ENCODE measurements at regions not wholly inside any gene's neighbourhood (a gene's known extent, or its start where the extent isn't known, plus 50 kb on each side); places are given as distances from the start of the nearest gene placed in this dataset.

DNA sequence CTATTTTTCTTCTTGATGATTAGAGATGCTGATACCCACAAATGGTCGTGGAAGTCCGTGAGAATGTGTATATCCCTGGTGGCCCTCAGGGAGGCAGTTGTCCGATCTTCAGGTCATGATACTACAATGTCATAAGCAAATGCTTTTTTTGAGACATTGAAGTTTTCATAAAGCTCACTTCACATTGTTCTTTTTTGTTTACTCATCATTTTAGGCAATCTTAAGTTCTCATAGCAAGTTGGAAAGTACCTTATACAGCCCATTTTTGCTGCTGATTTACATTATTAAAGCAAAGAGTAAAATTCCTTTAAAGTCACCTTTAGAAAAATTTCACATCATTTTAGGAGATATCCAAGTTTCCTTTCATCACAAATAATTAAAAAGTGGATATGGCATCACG, 90.0 kb upstream of the CCDC196 start:
- WGBS, 2 donors, result 93 to 97% methylated on average over 4 of the region's 4 CpGs

DNA sequence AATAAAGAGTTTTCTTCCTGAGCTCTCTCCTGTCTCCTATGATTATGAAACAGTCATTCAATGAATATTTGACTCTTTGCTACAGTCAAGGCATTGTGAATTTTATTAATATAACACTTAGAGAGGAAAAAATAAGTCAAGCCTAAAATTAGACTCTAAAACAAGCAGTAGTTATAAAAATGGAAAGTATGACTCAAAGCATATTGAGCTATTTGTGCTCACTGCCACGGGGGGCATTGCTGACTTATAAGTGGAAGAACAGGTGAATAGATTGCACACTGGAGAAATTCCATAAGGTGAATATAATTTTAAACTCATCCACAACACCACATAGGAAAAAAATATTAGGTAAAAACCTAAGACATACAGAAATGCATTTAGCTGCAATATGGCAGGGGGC, 87.7 kb upstream of the CCDC196 start:
- Histone ChIP-seq H3K4me1 (peaks cover 3% of the 10 kb centered on the region), H3K9me3 (no peaks in the 10 kb centered on the region), H3K36me3 (replicated peaks in 1 of 2; ENCODE audit: insufficient read depth in 1 of 2, low read depth in 2 of 2) (no peaks in the 10 kb centered on the region), H3K27ac (no peak overlapping the region), H3K4me3 (no peak overlapping the region), H3K27me3 (no peaks in the 10 kb centered on the region)
- intact Hi-C loops (cut with DNase I), result no loop called here
- TF ChIP-seq, protein P1, sequence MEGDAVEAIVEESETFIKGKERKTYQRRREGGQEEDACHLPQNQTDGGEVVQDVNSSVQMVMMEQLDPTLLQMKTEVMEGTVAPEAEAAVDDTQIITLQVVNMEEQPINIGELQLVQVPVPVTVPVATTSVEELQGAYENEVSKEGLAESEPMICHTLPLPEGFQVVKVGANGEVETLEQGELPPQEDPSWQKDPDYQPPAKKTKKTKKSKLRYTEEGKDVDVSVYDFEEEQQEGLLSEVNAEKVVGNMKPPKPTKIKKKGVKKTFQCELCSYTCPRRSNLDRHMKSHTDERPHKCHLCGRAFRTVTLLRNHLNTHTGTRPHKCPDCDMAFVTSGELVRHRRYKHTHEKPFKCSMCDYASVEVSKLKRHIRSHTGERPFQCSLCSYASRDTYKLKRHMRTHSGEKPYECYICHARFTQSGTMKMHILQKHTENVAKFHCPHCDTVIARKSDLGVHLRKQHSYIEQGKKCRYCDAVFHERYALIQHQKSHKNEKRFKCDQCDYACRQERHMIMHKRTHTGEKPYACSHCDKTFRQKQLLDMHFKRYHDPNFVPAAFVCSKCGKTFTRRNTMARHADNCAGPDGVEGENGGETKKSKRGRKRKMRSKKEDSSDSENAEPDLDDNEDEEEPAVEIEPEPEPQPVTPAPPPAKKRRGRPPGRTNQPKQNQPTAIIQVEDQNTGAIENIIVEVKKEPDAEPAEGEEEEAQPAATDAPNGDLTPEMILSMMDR (IDR thresholded peaks at IDR 0.05), result no peak
- no peak for TF ChIP-seq POLR2A (IDR thresholded peaks at IDR 0.05)
- ATAC-seq, result no peak
- no peak for DNase-seq
- 46 to 55% methylated on average over 1 of the region's 1 CpG for WGBS, 2 donors

More for the DNA sequence above, 90.0 kb upstream of the CCDC196 start:
- intact Hi-C loops (cut with DNase I), result no loop called here
- ATAC-seq (no peak), DNase-seq (no peak)
- H3K36me3 ChIP-seq (replicated peaks in 1 of 2; ENCODE audit: insufficient read depth in 1 of 2, low read depth in 2 of 2), result no peaks in the 10 kb centered on the region
- H3K27ac ChIP-seq, result no peak overlapping the region
- H3K4me1 ChIP-seq, result no peaks in the 10 kb centered on the region
- no peak overlapping the region for H3K4me3 ChIP-seq
- no peaks in the 10 kb centered on the region for H3K9me3 ChIP-seq
- H3K27me3 ChIP-seq, result no peaks in the 10 kb centered on the region
- no peak for TF ChIP-seq POLR2A (IDR thresholded peaks at IDR 0.05)
- TF ChIP-seq, protein P1 (IDR thresholded peaks at IDR 0.05), result no peak

DNA sequence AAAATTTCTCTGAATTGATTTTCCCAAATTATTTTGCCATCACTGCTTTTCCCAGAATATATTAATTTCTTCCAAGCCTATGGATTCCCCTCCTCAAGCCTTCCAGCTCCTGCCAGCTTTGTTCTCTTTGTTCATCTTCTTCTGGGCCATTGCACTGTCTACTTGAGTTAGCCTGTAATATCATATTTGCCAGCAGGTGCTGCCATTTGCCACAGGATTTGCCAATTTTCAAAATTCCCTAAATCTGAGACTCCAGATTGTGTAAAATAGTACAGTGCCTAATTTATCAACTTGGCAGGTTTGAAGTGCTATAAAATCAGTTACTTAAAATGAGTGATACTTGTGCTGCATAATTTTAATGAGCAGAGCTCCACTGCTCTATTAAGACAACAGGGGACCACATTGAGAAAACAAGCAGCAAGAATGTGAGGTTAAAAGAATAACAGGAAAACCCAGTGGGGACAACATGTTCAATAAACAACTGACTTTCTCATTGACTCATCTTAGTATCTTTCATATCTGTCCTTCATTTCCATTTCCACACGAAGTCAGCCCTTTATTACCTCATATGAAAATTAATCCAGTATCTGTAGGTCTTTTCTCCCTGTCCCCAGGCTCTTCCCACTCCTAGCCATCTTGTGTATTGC, 84.6 kb upstream of the CCDC196 start:
- Histone ChIP-seq H3K27me3 (no peaks in the 10 kb centered on the region), H3K36me3 (replicated peaks in 1 of 2; ENCODE audit: insufficient read depth in 1 of 2, low read depth in 2 of 2) (no peaks in the 10 kb centered on the region), H3K9me3 (no peaks in the 10 kb centered on the region), H3K4me3 (no peak overlapping the region), H3K4me1 (peaks cover 3% of the 10 kb centered on the region), H3K27ac (no peak overlapping the region)
- peak; percentile 16 to 35 (median 20) for DNase-seq
- intact Hi-C loops (cut with DNase I), result no loop called here
- WGBS, 2 donors, result 20 to 25% methylated on average over 1 of the region's 1 CpG
- peak; percentile 60 for ATAC-seq
- TF ChIP-seq, protein P1 (IDR thresholded peaks at IDR 0.05), result peak; percentile 25 to 81 (median 67)
- TF ChIP-seq POLR2A (IDR thresholded peaks at IDR 0.05), result no peak

GRCh38 chr14:66403183-66403582, 83.0 kb upstream of the CCDC196 start:
- Histone ChIP-seq H3K27ac (no peak overlapping the region), H3K4me1 (peaks cover 3% of the 10 kb centered on the region), H3K9me3 (no peaks in the 10 kb centered on the region), H3K36me3 (replicated peaks in 1 of 2; ENCODE audit: insufficient read depth in 1 of 2, low read depth in 2 of 2) (no peaks in the 10 kb centered on the region), H3K27me3 (no peaks in the 10 kb centered on the region), H3K4me3 (no peak overlapping the region)
- peak in 1 of 4 donors; percentile 12 for DNase-seq
- peak; percentile 59 for ATAC-seq
- 20 to 22% methylated on average over 5 of the region's 5 CpGs for WGBS, 2 donors
- intact Hi-C loops (cut with DNase I), result no loop called here
- TF ChIP-seq, protein P1 (IDR thresholded peaks at IDR 0.05), result peak in 6 of 7 experiments; percentile 6 to 64 (median 44)
- no peak for TF ChIP-seq POLR2A (IDR thresholded peaks at IDR 0.05)

DNA sequence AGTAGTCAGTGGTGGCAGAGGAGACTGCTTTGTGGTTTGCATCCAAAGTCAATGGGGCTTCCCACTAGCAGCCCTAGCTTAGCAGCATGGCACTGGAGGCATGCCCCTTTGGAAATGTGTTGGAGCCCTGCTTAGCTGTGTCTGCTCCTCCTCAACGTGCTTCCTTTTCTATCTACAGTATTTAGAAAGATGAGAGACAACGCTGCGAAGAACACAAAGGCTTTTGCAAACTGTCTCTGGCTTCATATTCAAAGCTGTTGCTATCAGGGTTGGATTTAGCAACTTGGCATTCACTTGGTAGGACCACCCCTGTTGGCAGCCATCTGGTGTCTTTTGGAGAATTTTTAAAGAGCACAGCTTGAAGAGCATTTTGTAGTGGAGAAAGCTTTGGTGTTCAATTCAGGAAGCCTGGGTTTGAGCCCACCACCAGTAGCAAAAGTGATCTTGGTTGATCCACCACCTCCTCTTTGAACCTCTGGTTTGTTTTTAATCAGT, 82.1 kb upstream of the CCDC196 start:
- 74 to 88% methylated on average over 3 of the region's 3 CpGs for WGBS, 2 donors
- ATAC-seq (no peak), DNase-seq (no peak)
- H3K36me3 ChIP-seq (replicated peaks in 1 of 2; ENCODE audit: insufficient read depth in 1 of 2, low read depth in 2 of 2), result no peaks in the 10 kb centered on the region
- H3K27me3 ChIP-seq, result no peaks in the 10 kb centered on the region
- intact Hi-C loops (cut with DNase I), result no loop called here
- no peak overlapping the region for H3K4me3 ChIP-seq
- TF ChIP-seq POLR2A (IDR thresholded peaks at IDR 0.05), result no peak
- TF ChIP-seq, protein P1 (IDR thresholded peaks at IDR 0.05), result no peak
- peaks cover 3% of the 10 kb centered on the region for H3K4me1 ChIP-seq
- no peaks in the 10 kb centered on the region for H3K9me3 ChIP-seq
- H3K27ac ChIP-seq, result no peak overlapping the region

All from body of pancreas (tissue), 4 donors.